Loucy (cell line): ENCODE measurements at regions not wholly inside any gene's neighbourhood (a gene's known extent, or its start where the extent isn't known, plus 50 kb on each side); places are given as distances from the start of the nearest gene placed in this dataset.
"Not testable (repeated sequence)": the region's sequence is repeated elsewhere in the genome, so short reads cannot be mapped to it uniquely, and the experiment has no call there.

Experiments used
- H2AFZ ChIP-seq: fragments of 200-600 bp; sonication (generic); 2 replicates; pipeline ENCODE4 v1.6.0; 2016; ENCODE audit warnings: antibody characterized with exemption, mild to moderate bottlenecking, low read length, moderate library complexity
- H3F3A ChIP-seq: fragments of 200-600 bp; 2 replicates; pipeline ENCODE4 v1.6.0; 2016; ENCODE audit warnings: antibody characterized with exemption, low read depth, mild to moderate bottlenecking
- H3K27me3 ChIP-seq: fragments of 200-600 bp; sonication (generic); 2 replicates; pipeline ENCODE4 v1.6.1; 2014; ENCODE audit warnings: low read length, mild to moderate bottlenecking; ENCODE audit not compliant: insufficient read depth, poor library complexity, severe bottlenecking
- H3K36me3 ChIP-seq: fragments of 200-600 bp; sonication (generic); 2 replicates; pipeline ENCODE4 v1.6.1; 2016; ENCODE audit warnings: low read length; ENCODE audit not compliant: insufficient read depth
- H3K4me1 ChIP-seq: fragments of 200-600 bp; sonication (generic); 2 replicates; pipeline ENCODE4 v1.5.1; 2014; ENCODE audit warnings: low read length, mild to moderate bottlenecking; ENCODE audit not compliant: insufficient read depth, poor library complexity, severe bottlenecking
- H3K4me2 ChIP-seq: fragments of 200-600 bp; sonication (generic); 2 replicates; pipeline ENCODE4 v1.6.0; 2014; ENCODE audit warnings: antibody characterized with exemption, low read length, low read depth, mild to moderate bottlenecking; ENCODE audit not compliant: poor library complexity, severe bottlenecking
- H3K4me3 ChIP-seq: fragments of 200-600 bp; sonication (generic); 2 replicates; pipeline ENCODE4 v1.5.1; 2014; ENCODE audit warnings: low read length, mild to moderate bottlenecking, mixed read lengths; ENCODE audit not compliant: poor library complexity, severe bottlenecking
- H3K79me2 ChIP-seq: fragments of 200-600 bp; sonication (generic); 2 replicates; pipeline ENCODE4 v1.6.1; 2014; ENCODE audit warnings: low read length; ENCODE audit not compliant: insufficient read depth
- H3K9ac ChIP-seq: fragments of 200-600 bp; sonication (generic); 2 replicates; pipeline ENCODE4 v1.6.0; 2014; ENCODE audit warnings: mild to moderate bottlenecking, low read depth, low read length, moderate library complexity; ENCODE audit not compliant: poor library complexity, severe bottlenecking
- H3K9me2 ChIP-seq: fragments of 200-600 bp; sonication (generic); replicated peaks from 2 replicates; pipeline ENCODE4 v1.6.1; 2016; ENCODE audit warnings: low read depth, low read length, mixed read lengths
- H3K9me3 ChIP-seq: fragments of 200-600 bp; sonication (generic); 2 replicates; pipeline ENCODE4 v1.6.1; 2014; ENCODE audit warnings: mild to moderate bottlenecking, antibody characterized with exemption, low read length, low read depth; ENCODE audit not compliant: insufficient read depth
- H4K20me1 ChIP-seq: fragments of 200-600 bp; sonication (generic); 2 replicates; pipeline ENCODE4 v1.6.0; 2014; ENCODE audit warnings: antibody characterized with exemption, low read length, mild to moderate bottlenecking; ENCODE audit not compliant: insufficient read depth, poor library complexity, severe bottlenecking
- CTCF ChIP-seq: fragments of 200-600 bp; sonication (generic); conservative IDR thresholded peaks from 2 replicates; pipeline ENCODE4 v1.5.1; 2014; ENCODE audit warnings: mild to moderate bottlenecking, antibody characterized with exemption, low read length
- EZH2phosphoT487 ChIP-seq: fragments of 200-600 bp; IDR thresholded peaks from 2 replicates; pipeline ENCODE4 v1.6.1; 2018; ENCODE audit warnings: antibody characterized with exemption, mild to moderate bottlenecking, moderate library complexity, borderline replicate concordance

GRCh38 chr11:86164106-86164505, 80.4 kb upstream of the EED start:
- no peaks in the 10 kb centered on the region for H3K27me3 ChIP-seq
- H3K9ac ChIP-seq, result no peak overlapping the region
- no peaks in the 10 kb centered on the region for H3K79me2 ChIP-seq
- H3K4me3 ChIP-seq, result no peak overlapping the region
- H3K9me3 ChIP-seq, result no peaks in the 10 kb centered on the region
- no peak overlapping the region for H2AFZ ChIP-seq
- H3K4me1 ChIP-seq, result peaks cover 32% of the 10 kb centered on the region
- no peaks in the 10 kb centered on the region for H4K20me1 ChIP-seq
- H3K4me2 ChIP-seq, result no peak overlapping the region
- TF ChIP-seq CTCF, result no peak
- H3K9me2 ChIP-seq, result no peaks in the 10 kb centered on the region
- H3K36me3 ChIP-seq, result no peaks in the 10 kb centered on the region
- no peaks in the 10 kb centered on the region for H3F3A ChIP-seq

- not testable (repeated sequence) for H4K20me1 ChIP-seq, H3F3A ChIP-seq, H3K4me3 ChIP-seq, H3K9me2 ChIP-seq, H3K27me3 ChIP-seq, H3K79me2 ChIP-seq, H3K9ac ChIP-seq, H3K36me3 ChIP-seq, H3K4me2 ChIP-seq, H3K9me3 ChIP-seq, H2AFZ ChIP-seq
- H3K4me1 ChIP-seq, result peaks cover 33% of the 10 kb centered on the region
Observed at GRCh38 chr11:86163221-86163876, 81.2 kb upstream of the EED start.

GRCh38 chr11:86162239-86162638, 82.3 kb upstream of the EED start:
- Histone ChIP-seq H3K4me1 (peaks cover 39% of the 10 kb centered on the region), H3K9me2 (no peaks in the 10 kb centered on the region), H3F3A (no peaks in the 10 kb centered on the region), H3K27me3 (no peaks in the 10 kb centered on the region), H3K4me3 (no peak overlapping the region), H3K9me3 (no peaks in the 10 kb centered on the region), H3K9ac (no peak overlapping the region), H3K4me2 (no peak overlapping the region), H3K36me3 (no peaks in the 10 kb centered on the region), H4K20me1 (no peaks in the 10 kb centered on the region), H2AFZ (0 out of 2 replicates have a peak overlapping the region, but pooled peaks have one; percentile 3), H3K79me2 (no peaks in the 10 kb centered on the region)
- no peak for TF ChIP-seq CTCF
- TF ChIP-seq EZH2phosphoT487, result no peak

GRCh38 chr11:86161837-86162236, 82.7 kb upstream of the EED start:
- H3K36me3 ChIP-seq, result no peaks in the 10 kb centered on the region
- H3K4me2 ChIP-seq, result no peak overlapping the region
- no peak for TF ChIP-seq EZH2phosphoT487
- TF ChIP-seq CTCF, result no peak
- 0 out of 2 replicates have a peak overlapping the region, but pooled peaks have one; percentile 3 for H2AFZ ChIP-seq
- H3K9me3 ChIP-seq, result no peaks in the 10 kb centered on the region
- no peaks in the 10 kb centered on the region for H3K79me2 ChIP-seq
- H3K9ac ChIP-seq, result no peak overlapping the region
- H3F3A ChIP-seq, result no peaks in the 10 kb centered on the region
- H4K20me1 ChIP-seq, result no peaks in the 10 kb centered on the region
- peaks cover 39% of the 10 kb centered on the region for H3K4me1 ChIP-seq
- H3K9me2 ChIP-seq, result no peaks in the 10 kb centered on the region
- H3K27me3 ChIP-seq, result no peaks in the 10 kb centered on the region
- no peak overlapping the region for H3K4me3 ChIP-seq
